H1 (cell line): ENCODE measurements at regions not wholly inside any gene's neighbourhood (a gene's known extent, or its start where the extent isn't known, plus 50 kb on each side); places are given as distances from the start of the nearest gene placed in this dataset.

Source experiments
- CTCF ChIA-PET: fragments of 300-600 bp; sonication (Branson Sonifier 250); formaldehyde crosslinking; loops from one replicate; lab custom pipeline; 2021; ENCODE audit not compliant: partially characterized antibody; lab: Charles Lee
- POLR2A ChIA-PET: fragments of 300-600 bp; sonication (Branson Sonifier 250); formaldehyde crosslinking; loops from one replicate; lab custom pipeline; 2021; ENCODE audit warnings: inconsistent platforms; ENCODE audit not compliant: partially characterized antibody; lab: Charles Lee
- DNase-seq, 2 experiments: peaks; one replicate each; pipeline versions ENCODE4 v3.0.0 to v3.0.0-alpha.2; 2010 to 2022; ENCODE audit warnings: low spot score in 2 of 2, low read depth in 1 of 2, mixed read lengths in 1 of 2
- FAIRE-seq: peaks from 2 replicates; lab custom pipeline; 2011; peaks lifted over from hg19 to GRCh38; lab: Jason Lieb, UNC
- H2AFZ ChIP-seq: 2 replicates; pipeline ENCODE4 v1.8.1; 2012; ENCODE audit warnings: low read length, inconsistent platforms
- H2AK5ac ChIP-seq: 2 replicates; pipeline ENCODE4 v1.6.1; 2013; ENCODE audit warnings: low read depth, low read length
- H2BK120ac ChIP-seq: replicated peaks from 2 replicates; pipeline ENCODE3; 2013; ENCODE audit warnings: low read depth, low read length, inconsistent platforms
- H2BK12ac ChIP-seq: 2 replicates; pipeline ENCODE4 v1.6.1; 2013; ENCODE audit warnings: low read depth, low read length
- H2BK15ac ChIP-seq: 2 replicates; pipeline ENCODE4 v1.6.1; 2013; ENCODE audit warnings: low read length
- H2BK20ac ChIP-seq: 2 replicates; pipeline ENCODE4 v1.6.1; 2013; ENCODE audit warnings: low read length
- H2BK5ac ChIP-seq: 2 replicates; pipeline ENCODE4 v1.6.1; 2013; ENCODE audit warnings: low read depth, low read length
- H3K14ac ChIP-seq: 2 replicates; pipeline ENCODE4 v1.6.1; 2013; ENCODE audit warnings: inconsistent platforms; ENCODE audit not compliant: insufficient read length
- H3K18ac ChIP-seq: 2 replicates; pipeline ENCODE4 v1.6.1; 2013; ENCODE audit warnings: low read length; ENCODE audit errors: extremely low read depth
- H3K23ac ChIP-seq: 2 replicates; pipeline ENCODE4 v1.6.1; 2013; ENCODE audit warnings: inconsistent platforms; ENCODE audit not compliant: insufficient read length
- H3K23me2 ChIP-seq: 2 replicates; pipeline ENCODE4 v1.6.1; 2013; ENCODE audit warnings: low read depth, low read length
- H3K27ac ChIP-seq: 2 replicates; pipeline ENCODE4 v1.6.1; 2011; ENCODE audit warnings: low read depth, low read length, inconsistent platforms
- H3K27me3 ChIP-seq, 4 experiments: replicated peaks in 1 of 4; 1 replicate in 1 of 4; 2 replicates in 3 of 4; pipeline versions ENCODE4 v1.6.1 to v1.8.1; 2011 to 2013; ENCODE audit warnings: low read length in 3 of 4, mild to moderate bottlenecking in 3 of 4, inconsistent platforms in 2 of 4, mixed read lengths in 2 of 4, moderate library complexity in 1 of 4; ENCODE audit not compliant: control insufficient read depth in 3 of 4, insufficient read depth in 3 of 4; ENCODE audit errors: extremely low read depth in 1 of 4
- H3K36me3 ChIP-seq, 4 experiments: 2 replicates each; pipeline versions ENCODE4 v1.6.1 to v1.8.1; 2011 to 2013; ENCODE audit warnings: mild to moderate bottlenecking in 4 of 4, low read length in 3 of 4, moderate library complexity in 2 of 4, control low read depth in 1 of 4, inconsistent platforms in 1 of 4; ENCODE audit not compliant: insufficient read depth in 4 of 4, control insufficient read depth in 2 of 4
- H3K4ac ChIP-seq: replicated peaks from 2 replicates; pipeline ENCODE3; 2013; ENCODE audit warnings: low read length, low read depth, mixed read lengths, inconsistent platforms; ENCODE audit not compliant: insufficient read length
- H3K4me1 ChIP-seq, 4 experiments: replicated peaks in 1 of 4; 1 replicate in 1 of 4; 2 replicates in 3 of 4; pipeline versions ENCODE4 v1.6.1 to v1.8.1; 2011 to 2013; ENCODE audit warnings: low read length in 3 of 4, inconsistent platforms in 2 of 4, mixed read lengths in 1 of 4; ENCODE audit not compliant: insufficient read depth in 4 of 4, control insufficient read depth in 3 of 4
- H3K4me2 ChIP-seq, 2 experiments: 2 replicates each; pipeline versions ENCODE4 v1.6.1 to v1.8.1; 2011 to 2013; ENCODE audit warnings: low read depth in 2 of 2, low read length in 2 of 2, control low read depth in 1 of 2, inconsistent platforms in 1 of 2, mild to moderate bottlenecking in 1 of 2; ENCODE audit not compliant: insufficient read depth in 1 of 2
- H3K4me3 ChIP-seq, 4 experiments: fragments of 200-600, 300-600 bp in 1 of 4; sonication (generic), shearing (Covaris generic), sonication (Bioruptor Twin) in 1 of 4; 2 replicates each; pipeline versions ENCODE4 v1.5.1 to v1.8.1; 2011 to 2016; ENCODE audit warnings: low read length in 4 of 4, low read depth in 3 of 4, control low read depth in 2 of 4, inconsistent platforms in 2 of 4, mild to moderate bottlenecking in 2 of 4, mixed read lengths in 1 of 4, moderate library complexity in 1 of 4; ENCODE audit not compliant: insufficient read depth in 2 of 4; ENCODE audit errors: extremely low read depth in 1 of 4
- H3K56ac ChIP-seq: replicated peaks from 2 replicates; pipeline ENCODE3; 2013; ENCODE audit warnings: low read depth, mild to moderate bottlenecking, mixed read lengths, low read length, inconsistent platforms; ENCODE audit not compliant: insufficient read length
- H3K79me1 ChIP-seq: 2 replicates; pipeline ENCODE4 v1.6.1; 2013; ENCODE audit warnings: low read depth, low read length, control low read depth
- H3K79me2 ChIP-seq, 2 experiments: 2 replicates each; pipeline versions ENCODE4 v1.6.1 to v1.8.1; 2012 to 2013; ENCODE audit warnings: low read length in 2 of 2, mild to moderate bottlenecking in 2 of 2, inconsistent platforms in 1 of 2; ENCODE audit not compliant: insufficient read depth in 2 of 2, control insufficient read depth in 1 of 2
- H3K9ac ChIP-seq, 4 experiments: replicated peaks in 1 of 4; 1 replicate in 1 of 4; 2 replicates in 3 of 4; pipeline versions ENCODE4 v1.6.1 to v1.8.1; 2011 to 2013; ENCODE audit warnings: low read depth in 3 of 4, low read length in 3 of 4, control low read depth in 2 of 4, mild to moderate bottlenecking in 2 of 4, moderate library complexity in 2 of 4, inconsistent platforms in 1 of 4; ENCODE audit errors: extremely low read depth in 1 of 4
- H3K9me3 ChIP-seq, 2 experiments: 2 replicates each; pipeline versions ENCODE4 v1.6.1 to v1.8.1; 2012 to 2013; ENCODE audit warnings: mild to moderate bottlenecking in 2 of 2, moderate library complexity in 2 of 2, control low read depth in 1 of 2, inconsistent platforms in 1 of 2, low read depth in 1 of 2, low read length in 1 of 2, mixed read lengths in 1 of 2; ENCODE audit not compliant: insufficient read depth in 2 of 2
- H4K20me1 ChIP-seq, 2 experiments: replicated peaks in 1 of 2; 2 replicates each; pipeline versions ENCODE3 to v1.8.1; 2011 to 2013; ENCODE audit warnings: inconsistent platforms in 2 of 2, low read length in 2 of 2, mild to moderate bottlenecking in 1 of 2; ENCODE audit not compliant: insufficient read depth in 2 of 2, control insufficient read depth in 1 of 2
- H4K5ac ChIP-seq: 2 replicates; pipeline ENCODE4 v1.6.1; 2013; ENCODE audit warnings: low read length, low read depth, mixed read lengths, inconsistent platforms; ENCODE audit not compliant: insufficient read length
- H4K8ac ChIP-seq: 2 replicates; pipeline ENCODE4 v1.8.0; 2013; ENCODE audit warnings: mild to moderate bottlenecking, moderate library complexity, low read length, inconsistent platforms; ENCODE audit not compliant: insufficient read depth; ENCODE audit errors: extremely low read depth
- H4K91ac ChIP-seq: replicated peaks from 2 replicates; pipeline ENCODE3; 2013; ENCODE audit warnings: low read length, mixed read lengths, inconsistent platforms; ENCODE audit not compliant: insufficient read length
- CBX8 ChIP-seq: fragments of 300-800, 300-1000 bp; sonication (generic); IDR thresholded peaks from 2 replicates; pipeline ENCODE4 v1.7.1; 2016; ENCODE audit warnings: low read depth, low read length, borderline replicate concordance
- CHD1 ChIP-seq: IDR thresholded peaks from 2 replicates; pipeline ENCODE4 v1.6.1; 2012; ENCODE audit warnings: low read depth, low read length, improper control_type of control experiment
- EGR1 ChIP-seq: IDR thresholded peaks from 2 replicates; pipeline ENCODE4 v1.6.1; 2011; ENCODE audit warnings: low read depth, low read length, borderline replicate concordance
- EP300 ChIP-seq, 2 experiments: IDR thresholded peaks; 1 replicate in 1 of 2; 2 replicates in 1 of 2; pipeline ENCODE4 v1.6.1; 2011 to 2012; ENCODE audit warnings: low read depth in 2 of 2, low read length in 2 of 2, mild to moderate bottlenecking in 2 of 2, borderline replicate concordance in 1 of 2, inconsistent platforms in 1 of 2, moderate library complexity in 1 of 2
- GABPA ChIP-seq: IDR thresholded peaks from 2 replicates; pipeline ENCODE4 v1.6.1; 2011; ENCODE audit warnings: mild to moderate bottlenecking, low read length, moderate library complexity, borderline replicate concordance; ENCODE audit not compliant: insufficient read depth
- NANOG ChIP-seq: IDR thresholded peaks from 2 replicates; pipeline ENCODE4 v1.6.1; 2011; ENCODE audit warnings: low read length, low read depth, mild to moderate bottlenecking, inconsistent platforms; ENCODE audit not compliant: insufficient read depth, poor library complexity, severe bottlenecking
- RAD21 ChIP-seq, 2 experiments: IDR thresholded peaks in 1 of 2; conservative IDR thresholded peaks in 1 of 2; 2 replicates each; pipeline ENCODE4 v1.6.1; 2011; ENCODE audit warnings: low read depth in 2 of 2, low read length in 2 of 2, improper control_type of control experiment in 1 of 2, inconsistent platforms in 1 of 2, mild to moderate bottlenecking in 1 of 2, moderate library complexity in 1 of 2
- SAP30 ChIP-seq: fragments of 300-600 bp; sonication (generic); IDR thresholded peaks from 2 replicates; pipeline ENCODE4 v1.7.1; 2012; ENCODE audit warnings: low read length, moderate library complexity, mild to moderate bottlenecking, inconsistent platforms; ENCODE audit not compliant: insufficient read depth, insufficient replicate concordance
- SIX5 ChIP-seq: IDR thresholded peaks from 2 replicates; pipeline ENCODE4 v1.6.1; 2011; ENCODE audit warnings: mild to moderate bottlenecking, low read depth, low read length
- SP2 ChIP-seq: IDR thresholded peaks from 2 replicates; pipeline ENCODE4 v1.6.1; 2012; ENCODE audit warnings: mild to moderate bottlenecking, low read length, inconsistent platforms
- SUZ12 ChIP-seq: fragments of 200-600 bp; sonication (generic); IDR thresholded peaks from 2 replicates; pipeline ENCODE4 v1.6.1; 2012; ENCODE audit warnings: mild to moderate bottlenecking, inconsistent platforms, low read length, moderate library complexity, mixed read lengths
- TBP ChIP-seq: IDR thresholded peaks from 2 replicates; pipeline ENCODE4 v1.6.1; 2011; ENCODE audit warnings: low read depth, low read length, improper control_type of control experiment
- TCF12 ChIP-seq: IDR thresholded peaks from 2 replicates; pipeline ENCODE4 v1.6.1; 2011; ENCODE audit warnings: low read depth, mild to moderate bottlenecking, low read length
- WGBS, 2 experiments: shearing (Covaris generic) in 1 of 2; methylation state at CpG; one replicate each; pipeline versions ENCODE4 v1.1.6 to v1.1.7; 2013 to 2015; ENCODE audit warnings: low lambda C conversion rate in 2 of 2, mixed read lengths in 2 of 2, inconsistent platforms in 1 of 2, low coverage in 1 of 2, missing lambda C conversion rate in 1 of 2; ENCODE audit not compliant: insufficient replicate concordance in 2 of 2, insufficient coverage in 1 of 2, insufficient read length in 1 of 2; ENCODE audit errors: extremely low coverage in 1 of 2, missing lambda C conversion rate in 1 of 2; 5-methylcytosine and 5-hydroxymethylcytosine counted together

DNA sequence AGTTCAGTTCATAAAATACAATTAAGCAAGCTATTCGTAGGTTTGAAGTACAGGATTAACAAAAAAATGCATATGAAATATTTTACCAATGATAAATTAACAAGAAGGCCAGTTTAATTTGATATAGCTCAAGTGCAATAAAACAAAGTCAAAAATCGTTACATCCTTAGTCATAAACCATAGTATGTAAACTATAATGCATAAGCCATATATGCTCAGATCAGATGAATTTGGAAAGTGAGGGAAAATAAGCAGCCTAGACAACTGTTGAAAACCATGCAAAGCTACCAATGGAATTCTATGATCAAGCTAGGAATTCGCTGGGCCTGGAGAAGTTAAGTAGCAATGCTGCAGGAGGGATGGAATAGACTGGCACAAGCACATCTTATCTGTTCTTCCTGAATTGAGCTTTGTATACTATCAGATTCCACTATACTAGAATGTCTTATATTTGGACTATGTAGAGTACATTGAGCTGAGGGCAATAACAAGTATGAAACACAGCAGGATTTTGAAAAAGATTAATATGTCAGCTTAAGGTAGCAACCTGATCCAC, 682.0 kb downstream of the IRS1 start:
- Histone ChIP-seq H3K9me3 (no peaks in the 10 kb centered on the region), H3K27me3 (no peaks in the 10 kb centered on the region), H3K56ac (no peak overlapping the region), H3K79me2 (no peaks in the 10 kb centered on the region), H3K4me1 (peaks cover 0 to 4% (median 0%) of the 10 kb centered on the region in 4 experiments; a peak in 2 of 7 replicates), H3K4me3 (no peak overlapping the region), H2BK12ac (no peak overlapping the region), H4K91ac (no peak overlapping the region), H4K8ac (no peak overlapping the region), H3K27ac (no peak overlapping the region), H2AFZ (no peak overlapping the region), H2BK120ac (no peak overlapping the region), H3K36me3 (no peaks in the 10 kb centered on the region), H2BK5ac (no peak overlapping the region), H3K23me2 (no peaks in the 10 kb centered on the region), H3K4me2 (no peak overlapping the region), H3K9ac (no peak overlapping the region), H4K5ac (no peak overlapping the region), H3K4ac (no peak overlapping the region), H2BK15ac (no peak overlapping the region), H2AK5ac (no peak overlapping the region), H2BK20ac (no peak overlapping the region), H3K23ac (no peak overlapping the region), H4K20me1 (no peaks in the 10 kb centered on the region), H3K14ac (no peak overlapping the region), H3K18ac (no peak overlapping the region), H3K79me1 (no peaks in the 10 kb centered on the region)
- DNase-seq (no peak), FAIRE-seq (no peak)
- 96% methylated on average over 3 of the region's 3 CpGs; no CpG with 5 or more reads in 1 of the 2 experiments for WGBS, 2 experiments
- CTCF ChIA-PET: interaction anchor here (2.2 kb wide), 1 partner anchor 10 kb away, joined by 8 read pairs; no protein-coding TSS in a partner anchor
- POLR2A ChIA-PET: no interaction called here
- no peak for TF ChIP-seq RAD21 (IDR thresholded peaks at IDR 0.05 in 1 of 2, conservative IDR thresholded peaks at IDR 0.05 in 1 of 2; ENCODE audit: low read depth in 2 of 2, low read length in 2 of 2)
- no peak for TF ChIP-seq SIX5
- no peak for TF ChIP-seq EGR1
- no peak for TF ChIP-seq TBP
- TF ChIP-seq GABPA: no peak
- no peak for TF ChIP-seq SP2
- TF ChIP-seq SAP30: no peak
- no peak for TF ChIP-seq SUZ12
- TF ChIP-seq NANOG: no peak
- no peak for TF ChIP-seq CHD1
- no peak for TF ChIP-seq CBX8
- TF ChIP-seq TCF12: no peak
- TF ChIP-seq EP300 (IDR thresholded peaks at IDR 0.05; ENCODE audit: borderline replicate concordance in 1 of 2, low read depth in 2 of 2, low read length in 2 of 2): no peak
